ENCODE measurements at regions not wholly inside any gene's neighbourhood (a gene's known extent, or its start where the extent isn't known, plus 50 kb on each side); places are given as distances from the start of the nearest gene placed in this dataset.

DNA sequence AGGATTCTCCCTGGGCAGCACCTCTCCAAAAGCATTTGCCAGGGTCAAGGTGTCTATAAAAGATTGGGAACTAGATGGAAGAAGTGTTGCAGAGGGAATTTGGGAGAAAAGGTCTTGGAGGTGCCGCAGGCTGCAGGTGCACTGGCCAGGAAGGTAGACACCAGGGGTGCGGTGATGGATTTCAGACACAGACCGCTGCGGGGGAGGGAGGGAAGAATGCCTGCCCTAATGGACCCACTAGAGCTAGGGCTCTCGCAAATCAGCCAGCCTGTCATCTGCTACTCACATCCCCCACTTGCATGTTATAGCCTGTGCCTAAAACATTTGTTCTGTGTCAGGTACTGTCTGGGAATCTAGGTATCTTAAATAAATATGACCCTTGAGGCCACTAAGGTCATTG is 193.6 kb upstream of the SLC24A3 start:
- H4K8ac ChIP-seq (ENCODE audit: extremely low read depth, insufficient read depth, low read length), result no peak overlapping the region
- no peaks in the 10 kb centered on the region for H3K79me2 ChIP-seq (ENCODE audit: control insufficient read depth in 1 of 2, insufficient read depth in 2 of 2, low read length in 2 of 2)
- no peak overlapping the region for H3K23ac ChIP-seq (ENCODE audit: insufficient read length)
- no peaks in the 10 kb centered on the region for H4K20me1 ChIP-seq (replicated peaks in 1 of 2; ENCODE audit: control insufficient read depth in 1 of 2, insufficient read depth in 2 of 2, low read length in 2 of 2)
- no peak overlapping the region for H2BK5ac ChIP-seq (ENCODE audit: low read depth, low read length)
- H2BK20ac ChIP-seq (ENCODE audit: low read length), result no peak overlapping the region
- no peak overlapping the region for H3K4me2 ChIP-seq (ENCODE audit: insufficient read depth in 1 of 2, low read depth in 2 of 2, low read length in 2 of 2)
- no peak overlapping the region for H3K18ac ChIP-seq (ENCODE audit: extremely low read depth, low read length)
- no peaks in the 10 kb centered on the region for H3K23me2 ChIP-seq (ENCODE audit: low read depth, low read length)
- no peaks in the 10 kb centered on the region for H3K79me1 ChIP-seq (ENCODE audit: low read depth, low read length)
- ChIA-PET POLR2A (ENCODE audit: partially characterized antibody) (no interaction called here), CTCF (ENCODE audit: partially characterized antibody) (no interaction called here)
- H3K9me3 ChIP-seq (ENCODE audit: insufficient read depth in 2 of 2, low read depth in 1 of 2, low read length in 1 of 2), result peaks cover 0 to 3% of the 10 kb centered on the region in 2 experiments; a peak in 1 of 4 replicates
- H3K14ac ChIP-seq (ENCODE audit: insufficient read length), result no peak overlapping the region
- H3K4me3 ChIP-seq (ENCODE audit: extremely low read depth in 1 of 4, insufficient read depth in 2 of 4, low read depth in 3 of 4, low read length in 4 of 4), result no peak overlapping the region
- no peak overlapping the region for H2BK15ac ChIP-seq (ENCODE audit: low read length)
- H3K4me1 ChIP-seq (replicated peaks in 1 of 4; ENCODE audit: control insufficient read depth in 3 of 4, insufficient read depth in 4 of 4, low read length in 3 of 4), result peaks cover 0 to 3% (median under 1%) of the 10 kb centered on the region in 4 experiments; a peak in 3 of 7 replicates
- H2BK120ac ChIP-seq (replicated peaks; ENCODE audit: low read depth, low read length), result no peak overlapping the region
- 85% methylated on average over 5 of the region's 5 CpGs; no CpG with 5 or more reads in 1 of the 2 experiments for WGBS, 2 experiments (ENCODE audit: extremely low coverage in 1 of 2, insufficient coverage in 1 of 2, insufficient read length in 1 of 2, insufficient replicate concordance in 2 of 2, low coverage in 1 of 2, low lambda C conversion rate in 2 of 2, missing lambda C conversion rate in 1 of 2)
- no peak overlapping the region for H4K5ac ChIP-seq (ENCODE audit: insufficient read length, low read depth, low read length)
- no peak overlapping the region for H3K27ac ChIP-seq (ENCODE audit: low read depth, low read length)
- no peaks in the 10 kb centered on the region for H3K27me3 ChIP-seq (replicated peaks in 1 of 4; ENCODE audit: control insufficient read depth in 3 of 4, extremely low read depth in 1 of 4, insufficient read depth in 3 of 4, low read length in 3 of 4)
- no peak overlapping the region for H2AFZ ChIP-seq (ENCODE audit: low read length)
- TF ChIP-seq KDM1A (IDR thresholded peaks at IDR 0.05; ENCODE audit: borderline replicate concordance, low read length) (no peak), RFX5 (IDR thresholded peaks at IDR 0.05; ENCODE audit: borderline replicate concordance, low read depth, low read length) (no peak), BACH1 (IDR thresholded peaks at IDR 0.05; ENCODE audit: low read length) (no peak)
- H4K91ac ChIP-seq (replicated peaks; ENCODE audit: insufficient read length, low read length), result no peak overlapping the region
- FAIRE-seq (no peak), DNase-seq (ENCODE audit: low read depth in 1 of 2, low spot score in 2 of 2) (peak in 1 of 2 experiments; percentile 20)
- H3K4ac ChIP-seq (replicated peaks; ENCODE audit: insufficient read length, low read depth, low read length), result no peak overlapping the region
- H3K56ac ChIP-seq (replicated peaks; ENCODE audit: insufficient read length, low read depth, low read length), result no peak overlapping the region
- H2BK12ac ChIP-seq (ENCODE audit: low read depth, low read length), result no peak overlapping the region
- no peak overlapping the region for H3K9ac ChIP-seq (replicated peaks in 1 of 4; ENCODE audit: extremely low read depth in 1 of 4, low read depth in 3 of 4, low read length in 3 of 4)
- H2AK5ac ChIP-seq (ENCODE audit: low read depth, low read length), result no peak overlapping the region
- H3K36me3 ChIP-seq (ENCODE audit: control insufficient read depth in 2 of 4, insufficient read depth in 4 of 4, low read length in 3 of 4), result no peaks in the 10 kb centered on the region

Data from H1 (cell line).